Gastroesophageal sphincter (tissue), 4 donors: ENCODE measurements at regions not wholly inside any gene's neighbourhood (a gene's known extent, or its start where the extent isn't known, plus 50 kb on each side); places are given as distances from the start of the nearest gene placed in this dataset.

Experiments
- ATAC-seq: fragments of 150-250 bp; one replicate; pipeline ENCODE4 v1.9.1; 2016; ENCODE audit warnings: mild to moderate bottlenecking, moderate library complexity
- H3K27ac ChIP-seq, 4 donors: fragments of 200-600 bp; sonication (generic) in 3 of 4; 1 replicate in 3 of 4; 2 replicates in 1 of 4; pipeline ENCODE4 v1.5.1; 2016 to 2019
- H3K27me3 ChIP-seq: fragments of 200-600 bp; sonication (generic); one replicate; pipeline ENCODE4 v1.5.1; 2019
- H3K36me3 ChIP-seq, 2 donors: fragments of 200-600 bp; sonication (generic); one replicate each; pipeline ENCODE4 v1.5.1; 2019; ENCODE audit warnings: control low read depth in 1 of 2
- H3K4me1 ChIP-seq, 3 donors: fragments of 200-600 bp; sonication (generic); 1 replicate in 2 of 3; 2 replicates in 1 of 3; pipeline ENCODE4 v1.5.1; 2016 to 2019; ENCODE audit warnings: control low read depth in 2 of 3
- H3K4me3 ChIP-seq, 2 donors: fragments of 200-600 bp; sonication (generic); one replicate each; pipeline ENCODE4 v1.5.1; 2019; ENCODE audit warnings: mild to moderate bottlenecking in 1 of 2, moderate library complexity in 1 of 2
- H3K9me3 ChIP-seq, 3 donors: fragments of 200-600 bp; sonication (generic); one replicate each; pipeline ENCODE4 v1.5.1; 2017 to 2019; ENCODE audit warnings: control low read depth in 2 of 3
- CTCF ChIP-seq, 4 experiments: fragments of 200-600 bp in 2 of 4; fragments of 450-650 bp in 2 of 4; sonication (generic) in 1 of 4; IDR thresholded peaks; one replicate each; pipeline ENCODE4 v1.5.1; 2017 to 2019; ENCODE audit warnings: antibody characterized with exemption in 4 of 4, mild to moderate bottlenecking in 2 of 4, moderate library complexity in 2 of 4
- EP300 ChIP-seq: sonication (generic); formaldehyde crosslinking; IDR thresholded peaks from one replicate; pipeline ENCODE4 v1.6.1; 2017; ENCODE audit warnings: antibody characterized with exemption, mild to moderate bottlenecking
- POLR2A ChIP-seq, 2 donors: fragments of 450-650 bp; IDR thresholded peaks; one replicate each; pipeline ENCODE4 v1.6.1; 2017; ENCODE audit warnings: antibody characterized with exemption in 2 of 2, mild to moderate bottlenecking in 2 of 2, moderate library complexity in 1 of 2
- POLR2AphosphoS5 ChIP-seq: sonication (generic); formaldehyde crosslinking; IDR thresholded peaks from one replicate; pipeline ENCODE4 v1.6.1; 2017; ENCODE audit warnings: antibody characterized with exemption
- WGBS, 2 donors: methylation state at CpG; one replicate each; pipeline ENCODE4 v1.1.5; 2018; ENCODE audit warnings: low coverage in 1 of 2; 5-methylcytosine and 5-hydroxymethylcytosine counted together

GRCh38 chr3:110593749-110594148 lies 477.9 kb upstream of the NECTIN3 start:
- ATAC-seq: no peak
- Histone ChIP-seq H3K27ac (no peak overlapping the region), H3K9me3 (peaks cover 0 to 12% (median 0%) of the 10 kb centered on the region in 3 donors)

DNA sequence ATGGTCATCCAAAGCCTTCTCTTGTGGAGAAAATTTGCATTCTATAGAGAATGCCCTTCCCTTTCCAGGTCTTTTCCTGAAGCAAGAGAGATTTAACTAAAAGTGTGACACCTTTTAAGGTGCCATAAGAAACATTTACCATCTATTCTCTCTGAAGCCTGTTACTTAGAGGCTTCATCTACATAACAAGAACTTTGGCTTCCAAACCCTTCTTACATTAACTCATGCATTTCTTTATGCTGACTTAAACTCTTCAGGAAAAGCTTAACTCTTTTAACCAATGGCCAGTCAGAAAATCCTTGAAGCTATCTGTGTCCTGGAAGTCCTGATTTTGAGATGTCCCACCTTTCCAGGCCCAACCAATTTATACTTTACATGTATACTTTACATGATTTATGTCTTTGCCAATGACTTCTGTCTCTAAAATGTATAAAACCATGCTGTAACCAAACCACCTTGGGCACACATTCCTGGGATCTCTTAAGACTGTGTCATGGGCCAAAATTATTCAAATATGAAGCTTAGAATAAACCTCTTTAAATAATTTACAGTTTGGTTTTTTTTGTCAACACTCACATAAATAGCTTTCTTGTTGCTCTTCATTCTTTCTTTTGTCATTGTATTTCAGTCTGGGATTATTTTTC lies 472.6 kb upstream of the NECTIN3 start:
- Histone ChIP-seq H3K27me3 (no peaks in the 10 kb centered on the region), H3K36me3 (no peaks in the 10 kb centered on the region), H3K27ac (no peak overlapping the region), H3K9me3 (peaks cover 0 to 12% (median 0%) of the 10 kb centered on the region in 3 donors), H3K4me3 (no peak overlapping the region), H3K4me1 (no peaks in the 10 kb centered on the region)
- no peak for ATAC-seq
- no peak for TF ChIP-seq POLR2A (IDR thresholded peaks at IDR 0.05)
- no peak for TF ChIP-seq CTCF (IDR thresholded peaks at IDR 0.05)
- no peak for TF ChIP-seq EP300
- no peak for TF ChIP-seq POLR2AphosphoS5

More at GRCh38 chr3:110593749-110594148, 477.9 kb upstream of the NECTIN3 start:
- TF ChIP-seq CTCF (IDR thresholded peaks at IDR 0.05): no peak
- Histone ChIP-seq H3K36me3 (no peaks in the 10 kb centered on the region), H3K4me3 (no peak overlapping the region), H3K4me1 (no peaks in the 10 kb centered on the region), H3K27me3 (no peaks in the 10 kb centered on the region)

DNA sequence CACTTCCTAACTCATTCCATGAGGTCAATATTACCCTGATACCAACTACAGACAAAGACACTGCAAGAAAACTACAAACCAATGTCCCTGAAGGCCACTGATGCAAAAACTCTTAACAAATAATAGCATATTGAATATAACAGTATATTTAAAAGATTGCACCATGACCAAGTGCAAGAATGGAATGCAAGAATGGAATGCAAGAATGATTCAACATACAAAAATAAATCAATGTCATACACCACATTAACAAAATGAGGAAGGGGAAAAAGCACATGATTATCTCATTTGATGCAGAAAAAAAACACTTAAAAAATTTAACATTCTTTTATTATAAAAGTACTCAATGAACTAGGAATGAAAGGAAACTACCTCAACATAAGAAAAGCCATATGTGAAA lies 463.1 kb upstream of the NECTIN3 start:
- Histone ChIP-seq H3K4me3 (no peak overlapping the region), H3K36me3 (no peaks in the 10 kb centered on the region), H3K27ac (no peak overlapping the region), H3K9me3 (no peaks in the 10 kb centered on the region), H3K27me3 (no peaks in the 10 kb centered on the region), H3K4me1 (no peaks in the 10 kb centered on the region)
- no peak for ATAC-seq
- no peak for TF ChIP-seq EP300
- TF ChIP-seq CTCF (IDR thresholded peaks at IDR 0.05): no peak
- TF ChIP-seq POLR2AphosphoS5: no peak

DNA sequence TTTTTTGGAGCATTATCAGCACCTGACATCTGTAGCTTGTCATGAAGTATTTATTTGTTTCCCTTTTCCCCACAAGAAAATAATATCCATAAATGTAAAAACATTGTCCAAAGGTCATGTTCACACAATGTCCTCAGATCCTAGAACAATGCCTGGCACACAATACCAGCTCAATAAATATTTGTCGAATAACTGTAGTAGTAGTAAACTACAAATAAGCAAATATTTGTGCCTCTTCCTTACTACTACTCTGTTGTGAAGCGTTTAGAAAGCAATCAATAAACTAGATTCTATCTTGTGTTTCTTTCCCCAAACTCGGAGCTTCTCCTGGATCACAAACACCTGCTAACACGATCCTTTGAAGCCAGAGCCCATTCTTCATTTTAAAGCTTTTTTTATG lies 459.6 kb upstream of the NECTIN3 start:
- Histone ChIP-seq H3K27me3 (no peaks in the 10 kb centered on the region), H3K36me3 (no peaks in the 10 kb centered on the region), H3K4me3 (no peak overlapping the region), H3K27ac (no peak overlapping the region), H3K9me3 (no peaks in the 10 kb centered on the region), H3K4me1 (no peaks in the 10 kb centered on the region)
- WGBS, 2 donors: 73 to 86% methylated on average over 4 of the region's 4 CpGs
- ATAC-seq: no peak
- TF ChIP-seq CTCF (IDR thresholded peaks at IDR 0.05) (no peak), POLR2AphosphoS5 (no peak), EP300 (no peak)

GRCh38 chr3:110614186-110614585 lies 457.4 kb upstream of the NECTIN3 start:
- Histone ChIP-seq H3K4me3 (no peak overlapping the region), H3K27ac (no peak overlapping the region), H3K9me3 (no peaks in the 10 kb centered on the region), H3K36me3 (no peaks in the 10 kb centered on the region), H3K4me1 (no peaks in the 10 kb centered on the region), H3K27me3 (no peaks in the 10 kb centered on the region)
- TF ChIP-seq POLR2AphosphoS5 (no peak), POLR2A (IDR thresholded peaks at IDR 0.05) (no peak)
- WGBS, 2 donors: 73 to 74% methylated on average over 2 of the region's 2 CpGs
- ATAC-seq: no peak

- Histone ChIP-seq H3K4me3 (no peak overlapping the region), H3K27me3 (no peaks in the 10 kb centered on the region), H3K4me1 (no peaks in the 10 kb centered on the region), H3K9me3 (no peaks in the 10 kb centered on the region), H3K36me3 (no peaks in the 10 kb centered on the region), H3K27ac (no peak overlapping the region)
- ATAC-seq: no peak
- 86 to 91% methylated on average over 1 of the region's 1 CpG for WGBS, 2 donors
- TF ChIP-seq CTCF (IDR thresholded peaks at IDR 0.05) (no peak), EP300 (no peak), POLR2A (IDR thresholded peaks at IDR 0.05) (no peak), POLR2AphosphoS5 (no peak)
Measured at GRCh38 chr3:110615454-110615853, 456.2 kb upstream of the NECTIN3 start.
